ENCODE measurements at regions not wholly inside any gene's neighbourhood (a gene's known extent, or its start where the extent isn't known, plus 50 kb on each side); places are given as distances from the start of the nearest gene placed in this dataset.

DNA sequence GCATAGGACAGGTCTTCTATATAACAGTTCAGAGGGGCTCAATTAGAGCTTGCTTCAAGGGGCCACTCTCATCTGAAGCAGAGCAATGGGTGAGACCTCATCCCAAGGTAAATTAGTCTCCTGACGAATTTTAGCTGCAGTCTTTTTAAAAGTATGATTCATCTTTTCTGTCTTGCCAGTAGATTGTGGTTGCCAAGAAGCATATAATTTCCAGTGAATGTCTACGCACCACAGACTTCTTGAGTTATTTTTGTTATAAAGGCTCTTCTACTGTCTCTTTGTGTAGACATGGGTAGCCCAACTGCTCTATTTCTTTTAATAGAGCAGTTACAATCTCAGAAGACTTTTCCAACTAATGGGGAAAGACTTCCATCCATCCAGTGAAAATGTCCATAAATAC lies 108.9 kb upstream of the FMN2 start:
- TF ChIP-seq TAF1 (IDR thresholded peaks at IDR 0.05; ENCODE audit: control insufficient read depth, extremely low read depth, insufficient read depth, low read length, severe bottlenecking) (no peak), EZH2 (IDR thresholded peaks at IDR 0.05; ENCODE audit: borderline replicate concordance, low read depth, low read length) (no peak), NR2C2 (CRISPR knock-in tag; IDR thresholded peaks at IDR 0.05) (no peak), NR2C2 (tag; IDR thresholded peaks at IDR 0.05) (no peak), CTCF (IDR thresholded peaks at IDR 0.05 in 2 of 3, conservative IDR thresholded peaks at IDR 0.05 in 1 of 3; ENCODE audit: insufficient read depth in 2 of 3, low read depth in 1 of 3, low read length in 3 of 3) (no peak), ZNF512 (tag; IDR thresholded peaks at IDR 0.05) (no peak), HOMEZ (CRISPR knock-in tag; IDR thresholded peaks at IDR 0.05) (no peak), KDM5B (IDR thresholded peaks at IDR 0.05; ENCODE audit: insufficient replicate concordance, low read depth, low read length) (no peak), TBL1XR1 (IDR thresholded peaks at IDR 0.05; ENCODE audit: low read length in 2 of 2) (no peak), PHF21A (IDR thresholded peaks at IDR 0.05; ENCODE audit: borderline replicate concordance, low read depth) (no peak), GTF2F1 (IDR thresholded peaks at IDR 0.05; ENCODE audit: low read depth, low read length) (no peak), ZFP36 (IDR thresholded peaks at IDR 0.05; ENCODE audit: low read depth, low read length, partially characterized antibody) (no peak)
- TF ChIP-seq, protein P1, sequence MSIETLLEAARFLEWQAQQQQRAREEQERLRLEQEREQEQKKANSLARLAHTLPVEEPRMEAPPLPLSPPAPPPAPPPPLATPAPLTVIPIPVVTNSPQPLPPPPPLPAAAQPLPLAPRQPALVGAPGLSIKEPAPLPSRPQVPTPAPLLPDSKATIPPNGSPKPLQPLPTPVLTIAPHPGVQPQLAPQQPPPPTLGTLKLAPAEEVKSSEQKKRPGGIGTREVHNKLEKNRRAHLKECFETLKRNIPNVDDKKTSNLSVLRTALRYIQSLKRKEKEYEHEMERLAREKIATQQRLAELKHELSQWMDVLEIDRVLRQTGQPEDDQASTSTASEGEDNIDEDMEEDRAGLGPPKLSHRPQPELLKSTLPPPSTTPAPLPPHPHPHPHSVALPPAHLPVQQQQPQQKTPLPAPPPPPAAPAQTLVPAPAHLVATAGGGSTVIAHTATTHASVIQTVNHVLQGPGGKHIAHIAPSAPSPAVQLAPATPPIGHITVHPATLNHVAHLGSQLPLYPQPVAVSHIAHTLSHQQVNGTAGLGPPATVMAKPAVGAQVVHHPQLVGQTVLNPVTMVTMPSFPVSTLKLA (conservative IDR thresholded peaks at IDR 0.05), result no peak

Data from K562 (cell line).